Posterior vena cava (tissue), 2 donors: ENCODE measurements at regions not wholly inside any gene's neighbourhood (a gene's known extent, or its start where the extent isn't known, plus 50 kb on each side); places are given as distances from the start of the nearest gene placed in this dataset.

ENCODE experiments used
- DNase-seq: peaks from one replicate; pipeline ENCODE4 v3.0.0-alpha.2; 2020; ENCODE audit warnings: low spot score
- intact Hi-C, 2 donors: fragments of 100-400 bp; cut with DNase I; formaldehyde crosslinking; loops; one replicate each; pipeline versions ENCODE4 v1.14.1 to v1.14.2; 2022 to 2023
- donor health status: DM: yes; HTN: yes; CAD: no.
- donor health status: DM: yes; HTN: yes; CAD: no.

- no peak for DNase-seq
- intact Hi-C loops = no loop called here
Observed at GRCh38 chr2:5102823-5103222, 589.4 kb upstream of the SOX11 start.

- DNase-seq = no peak
- intact Hi-C loops = no loop called here
Observed at GRCh38 chr2:5111581-5111980, 580.6 kb upstream of the SOX11 start.

- no peak for DNase-seq
- intact Hi-C loops = no loop called here
Observed at GRCh38 chr2:5119046-5119445, 573.1 kb upstream of the SOX11 start.

GRCh38 chr2:5121121-5121520 is 571.1 kb upstream of the SOX11 start:
- DNase-seq = no peak
- intact Hi-C loops = no loop called here

- intact Hi-C loops = no loop called here
- no peak for DNase-seq
Observed at GRCh38 chr2:5121642-5122041, 570.5 kb upstream of the SOX11 start.

GRCh38 chr2:5123582-5124196 is 568.5 kb upstream of the SOX11 start:
- DNase-seq = no peak
- intact Hi-C loops = no loop called here

GRCh38 chr2:5125017-5125730 is 567.0 kb upstream of the SOX11 start:
- intact Hi-C loops = no loop called here
- no peak for DNase-seq

GRCh38 chr2:5132281-5132680 is 559.9 kb upstream of the SOX11 start:
- DNase-seq = no peak
- intact Hi-C loops = no loop called here

GRCh38 chr2:5140347-5140746 is 551.8 kb upstream of the SOX11 start:
- no peak for DNase-seq
- intact Hi-C loops = no loop called here

GRCh38 chr2:5144159-5144558 is 548.0 kb upstream of the SOX11 start:
- intact Hi-C loops = no loop called here
- no peak for DNase-seq

GRCh38 chr2:5145053-5145452 is 547.1 kb upstream of the SOX11 start:
- DNase-seq = no peak
- intact Hi-C loops = loop anchor here in 1 of 2 donors (5.0 kb wide), 1 partner anchor 272 kb away; no protein-coding TSS in a partner anchor

- DNase-seq = no peak
- intact Hi-C loops = loop anchor here in 1 of 2 donors (5.0 kb wide), 1 partner anchor 272 kb away; no protein-coding TSS in a partner anchor
Observed at GRCh38 chr2:5145801-5146200, 546.4 kb upstream of the SOX11 start.

GRCh38 chr2:5148392-5149085 is 543.6 kb upstream of the SOX11 start:
- intact Hi-C loops = loop anchor here in 1 of 2 donors (5.0 kb wide), 1 partner anchor 269 kb away; no protein-coding TSS in a partner anchor
- no peak for DNase-seq

- intact Hi-C loops = no loop called here
- DNase-seq = no peak
Observed at GRCh38 chr2:5150871-5151270, 541.3 kb upstream of the SOX11 start.

GRCh38 chr2:5164776-5165525 is 527.2 kb upstream of the SOX11 start:
- intact Hi-C loops = no loop called here
- DNase-seq = no peak

- no peak for DNase-seq
- intact Hi-C loops = no loop called here
Observed at GRCh38 chr2:5172923-5173322, 519.3 kb upstream of the SOX11 start.

- intact Hi-C loops = no loop called here
- DNase-seq = no peak
Observed at GRCh38 chr2:5173876-5174535, 518.2 kb upstream of the SOX11 start.

- DNase-seq = no peak
- intact Hi-C loops = no loop called here
Observed at GRCh38 chr2:5175231-5175630, 517.0 kb upstream of the SOX11 start.

- no peak for DNase-seq
- intact Hi-C loops = no loop called here
Observed at GRCh38 chr2:5176764-5177163, 515.4 kb upstream of the SOX11 start.
